ENCODE measurements at regions not wholly inside any gene's neighbourhood (a gene's known extent, or its start where the extent isn't known, plus 50 kb on each side); places are given as distances from the start of the nearest gene placed in this dataset.

GRCh38 chr10:62960416-62960815 is 144.2 kb upstream of the EGR2 start:
- no peak for TF ChIP-seq CTCF (IDR thresholded peaks at IDR 0.05; ENCODE audit: control extremely low read depth, extremely low read depth, low read depth, missing control alignments)
- ChIA-PET CTCF (interaction anchor here (0.7 kb wide), 1 partner anchor 32 kb away, joined by 4 read pairs; no protein-coding TSS in a partner anchor), POLR2A (no interaction called here)
- DNase-seq (ENCODE audit: extremely low spot score) = no peak

- TF ChIP-seq CTCF (IDR thresholded peaks at IDR 0.05; ENCODE audit: control extremely low read depth, extremely low read depth, low read depth, missing control alignments) = no peak
- no peak for DNase-seq (ENCODE audit: extremely low spot score)
- POLR2A ChIA-PET = no interaction called here
- CTCF ChIA-PET = interaction anchor here (0.7 to 1.1 kb wide), 2 partner anchors 32 to 41 kb away, joined by 3 to 4 read pairs; no protein-coding TSS in a partner anchor
Measured at GRCh38 chr10:62959553-62959952, 143.4 kb upstream of the EGR2 start.

DNA sequence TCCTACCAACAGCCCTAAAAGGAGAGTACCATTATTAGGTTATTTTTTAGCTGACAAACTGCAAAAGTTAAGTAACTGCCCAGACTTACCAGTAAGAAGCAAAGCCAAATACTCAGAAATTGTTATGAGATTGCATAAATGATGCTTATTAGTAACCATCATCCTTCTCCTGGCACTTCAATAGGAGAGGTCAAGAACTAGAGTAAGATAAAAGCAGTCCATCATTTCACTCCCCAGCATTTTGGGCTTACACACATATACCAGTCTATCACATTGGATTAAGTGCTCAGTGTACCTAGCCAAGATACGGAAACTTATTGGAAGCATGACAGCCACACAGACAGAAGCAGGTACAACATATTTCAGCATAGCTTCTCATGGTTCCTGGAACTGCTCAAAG is 142.8 kb upstream of the EGR2 start:
- POLR2A ChIA-PET = no interaction called here
- no peak for TF ChIP-seq CTCF (IDR thresholded peaks at IDR 0.05; ENCODE audit: control extremely low read depth, extremely low read depth, low read depth, missing control alignments)
- DNase-seq (ENCODE audit: extremely low spot score) = no peak
- CTCF ChIA-PET = interaction anchor here (1.1 kb wide), 1 partner anchor 42 kb away, joined by 3 read pairs; no protein-coding TSS in a partner anchor

- no peak for TF ChIP-seq CTCF (IDR thresholded peaks at IDR 0.05; ENCODE audit: control extremely low read depth, extremely low read depth, low read depth, missing control alignments)
- no peak for DNase-seq (ENCODE audit: extremely low spot score)
- POLR2A ChIA-PET = no interaction called here
- CTCF ChIA-PET = no interaction called here
Measured at GRCh38 chr10:62946278-62946677, 130.1 kb upstream of the EGR2 start.

GRCh38 chr10:62939698-62940097 is 123.5 kb upstream of the EGR2 start:
- no peak for DNase-seq (ENCODE audit: extremely low spot score)
- CTCF ChIA-PET = interaction anchor here (0.8 to 2.2 kb wide), 2 partner anchors 13 to 42 kb away, joined by 3 to 5 read pairs; no protein-coding TSS in a partner anchor
- TF ChIP-seq CTCF (IDR thresholded peaks at IDR 0.05; ENCODE audit: control extremely low read depth, extremely low read depth, low read depth, missing control alignments) = no peak
- POLR2A ChIA-PET = no interaction called here

DNA sequence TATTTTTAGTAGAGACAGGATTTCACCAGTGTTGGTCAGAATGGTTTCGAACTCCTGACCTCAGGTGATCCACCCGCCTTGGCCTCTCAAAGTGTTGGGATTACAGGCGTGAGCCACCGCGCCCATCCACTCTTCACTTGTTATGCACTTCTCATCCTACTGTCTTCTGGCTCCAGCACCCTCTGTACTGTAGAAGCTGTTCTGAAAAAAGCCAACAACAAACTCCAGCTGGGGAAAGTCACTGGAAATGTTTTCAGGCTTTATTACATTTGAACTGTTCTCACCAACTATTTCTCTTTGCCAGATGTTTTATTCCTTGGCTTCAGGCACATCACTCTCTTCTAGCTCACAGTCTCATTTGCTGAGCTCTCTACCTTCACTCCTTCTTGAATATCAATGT is 122.5 kb upstream of the EGR2 start:
- TF ChIP-seq CTCF (IDR thresholded peaks at IDR 0.05; ENCODE audit: control extremely low read depth, extremely low read depth, low read depth, missing control alignments) = no peak
- ChIA-PET CTCF (no interaction called here), POLR2A (interaction anchor here (0.6 kb wide), 1 partner anchor 230 kb away, joined by 4 read pairs; no protein-coding TSS in a partner anchor)
- DNase-seq (ENCODE audit: extremely low spot score) = no peak
